NCI-H2081 (cell line): ENCODE measurements at regions not wholly inside any gene's neighbourhood (a gene's known extent, or its start where the extent isn't known, plus 50 kb on each side); places are given as distances from the start of the nearest gene placed in this dataset.
"Not testable (repeated sequence)": the region's sequence is repeated elsewhere in the genome, so short reads cannot be mapped to it uniquely, and the experiment has no call there.

ENCODE experiments used
- DNase-seq, 2 experiments: peaks; one replicate each; lab custom pipeline; 2025; lab: John Stamatoyannopoulos, UW

GRCh38 chr22:23500508-23501260, 79.4 kb downstream of the IGLL1 start:
- DNase-seq, result no peak

- no peak for DNase-seq
These were observed 80.1 kb downstream of the IGLL1 start for GRCh38 chr22:23499845-23500500.

- DNase-seq, result no peak
These were observed 81.0 kb downstream of the IGLL1 start for GRCh38 chr22:23498811-23499798.

GRCh38 chr22:23497889-23498288, 82.2 kb downstream of the IGLL1 start:
- not testable (repeated sequence) for DNase-seq

- DNase-seq, result no peak
These were observed 82.8 kb downstream of the IGLL1 start for GRCh38 chr22:23497016-23497885.

- no peak for DNase-seq
These were observed 83.7 kb downstream of the IGLL1 start for GRCh38 chr22:23496445-23496833.

- no peak for DNase-seq
These were observed 84.3 kb downstream of the IGLL1 start for GRCh38 chr22:23495614-23496444.

- no peak for DNase-seq
These were observed 85.2 kb downstream of the IGLL1 start for GRCh38 chr22:23494930-23495266.

- no peak for DNase-seq
These were observed 94.6 kb downstream of the IGLL1 start for GRCh38 chr22:23485490-23485889.

- DNase-seq, result no peak
These were observed 95.4 kb downstream of the IGLL1 start for GRCh38 chr22:23484651-23485050.

- DNase-seq, result no peak
These were observed 98.7 kb downstream of the IGLL1 start for GRCh38 chr22:23481369-23481768.

- DNase-seq, result no peak
These were observed 101.9 kb downstream of the IGLL1 start for GRCh38 chr22:23478175-23478574.

- not testable (repeated sequence) for DNase-seq
These were observed 105.6 kb downstream of the IGLL1 start for GRCh38 chr22:23474531-23474930.

GRCh38 chr22:23473901-23474300, 106.2 kb downstream of the IGLL1 start:
- no peak for DNase-seq

- not testable (repeated sequence) for DNase-seq
These were observed 107.7 kb downstream of the IGLL1 start for GRCh38 chr22:23472376-23472775.

GRCh38 chr22:23471698-23472097, 108.4 kb downstream of the IGLL1 start:
- no peak for DNase-seq

- DNase-seq, result no peak
These were observed 109.2 kb downstream of the IGLL1 start for GRCh38 chr22:23470811-23471389.

- DNase-seq, result no peak
These were observed 112.3 kb downstream of the IGLL1 start for GRCh38 chr22:23467721-23468294.

GRCh38 chr22:23466351-23466750, 113.7 kb downstream of the IGLL1 start:
- DNase-seq, result no peak

- not testable (repeated sequence) for DNase-seq
These were observed 115.3 kb downstream of the IGLL1 start for GRCh38 chr22:23464796-23465195.
